Trophoblast cell (in vitro differentiated cells and primary cell): ENCODE measurements at regions not wholly inside any gene's neighbourhood (a gene's known extent, or its start where the extent isn't known, plus 50 kb on each side); places are given as distances from the start of the nearest gene placed in this dataset.

ENCODE experiments used
- DNase-seq, 2 donors: peaks; one replicate each; pipeline ENCODE4 v3.0.0-alpha.2; 2016
- H2AFZ ChIP-seq: 2 replicates; pipeline ENCODE4 v1.6.1; 2013; ENCODE audit warnings: low read length, moderate library complexity, mild to moderate bottlenecking; ENCODE audit not compliant: insufficient read depth, poor library complexity
- H2AK5ac ChIP-seq: 2 replicates; pipeline ENCODE4 v1.6.1; 2013; ENCODE audit warnings: mild to moderate bottlenecking, low read length
- H2BK120ac ChIP-seq: 2 replicates; pipeline ENCODE4 v1.6.1; 2013; ENCODE audit warnings: low read length, mild to moderate bottlenecking, moderate library complexity; ENCODE audit not compliant: insufficient read depth, poor library complexity
- H2BK12ac ChIP-seq: 2 replicates; pipeline ENCODE4 v1.6.1; 2013; ENCODE audit warnings: mild to moderate bottlenecking, low read length, moderate library complexity
- H2BK5ac ChIP-seq: 2 replicates; pipeline ENCODE4 v1.6.1; 2013; ENCODE audit warnings: low read length, low read depth, moderate library complexity, mild to moderate bottlenecking; ENCODE audit not compliant: poor library complexity
- H3K14ac ChIP-seq: 2 replicates; pipeline ENCODE4 v1.6.1; 2013; ENCODE audit warnings: mild to moderate bottlenecking, low read length
- H3K18ac ChIP-seq: 2 replicates; pipeline ENCODE4 v1.6.1; 2013; ENCODE audit warnings: mild to moderate bottlenecking, low read length
- H3K23ac ChIP-seq: 2 replicates; pipeline ENCODE4 v1.6.1; 2013; ENCODE audit warnings: low read length
- H3K27ac ChIP-seq: 2 replicates; pipeline ENCODE4 v1.5.1; 2013; ENCODE audit warnings: low read depth, mild to moderate bottlenecking, inconsistent platforms, low read length, moderate library complexity
- H3K27me3 ChIP-seq: 2 replicates; pipeline ENCODE4 v1.6.1; 2013; ENCODE audit warnings: inconsistent platforms, mild to moderate bottlenecking, low read length, moderate library complexity; ENCODE audit not compliant: insufficient read depth
- H3K36me3 ChIP-seq, 2 experiments: 1 replicate in 1 of 2; 2 replicates in 1 of 2; pipeline ENCODE4 v1.6.1; 2013; ENCODE audit warnings: low read length in 2 of 2, mild to moderate bottlenecking in 2 of 2, moderate library complexity in 1 of 2; ENCODE audit not compliant: insufficient read depth in 2 of 2, control insufficient read depth in 1 of 2
- H3K4ac ChIP-seq: 2 replicates; pipeline ENCODE4 v1.6.1; 2013; ENCODE audit warnings: low read depth, mild to moderate bottlenecking, low read length, moderate library complexity
- H3K4me1 ChIP-seq, 2 experiments: 1 replicate in 1 of 2; 2 replicates in 1 of 2; pipeline ENCODE4 v1.6.1; 2013; ENCODE audit warnings: low read length in 2 of 2, mild to moderate bottlenecking in 2 of 2, moderate library complexity in 1 of 2; ENCODE audit not compliant: insufficient read depth in 2 of 2, control insufficient read depth in 1 of 2
- H3K4me2 ChIP-seq: 2 replicates; pipeline ENCODE4 v1.6.1; 2013; ENCODE audit warnings: inconsistent platforms, mild to moderate bottlenecking, low read length, moderate library complexity
- H3K4me3 ChIP-seq: 2 replicates; pipeline ENCODE4 v1.5.1; 2013; ENCODE audit warnings: mild to moderate bottlenecking, low read depth, low read length, inconsistent platforms
- H3K79me1 ChIP-seq: one replicate; pipeline ENCODE4 v1.6.1; 2013; ENCODE audit warnings: low read length
- H3K79me2 ChIP-seq: 2 replicates; pipeline ENCODE4 v1.6.1; 2013; ENCODE audit warnings: low read length, mild to moderate bottlenecking; ENCODE audit not compliant: control insufficient read depth, insufficient read depth, poor library complexity
- H3K9ac ChIP-seq: 2 replicates; pipeline ENCODE4 v1.6.1; 2013; ENCODE audit warnings: mild to moderate bottlenecking, low read length
- H3K9me3 ChIP-seq: 2 replicates; pipeline ENCODE4 v1.6.1; 2013; ENCODE audit warnings: low read depth, mild to moderate bottlenecking, control low read depth, inconsistent platforms, low read length; ENCODE audit not compliant: insufficient read depth
- H4K12ac ChIP-seq: 2 replicates; pipeline ENCODE4 v1.6.1; 2013; ENCODE audit warnings: low read depth, mild to moderate bottlenecking, low read length, moderate library complexity
- H4K8ac ChIP-seq: 2 replicates; pipeline ENCODE4 v1.6.1; 2013; ENCODE audit warnings: low read depth, mild to moderate bottlenecking, low read length, moderate library complexity
- H4K91ac ChIP-seq: one replicate; pipeline ENCODE4 v1.6.1; 2013; ENCODE audit warnings: low read depth, mild to moderate bottlenecking, low read length, moderate library complexity
- WGBS: extraction: QIAGEN DNeasy Blood & Tissue Kit; methylation state at CpG from one replicate; pipeline ENCODE4 v1.1.7; 2013; ENCODE audit warnings: missing lambda C conversion rate; ENCODE audit not compliant: insufficient read length, insufficient coverage; ENCODE audit errors: extremely low coverage; 5-methylcytosine and 5-hydroxymethylcytosine counted together

- Histone ChIP-seq H3K79me2 (no peaks in the 10 kb centered on the region), H3K4me1 (peaks cover 6 to 9% of the 10 kb centered on the region in 2 experiments), H3K23ac (no peak overlapping the region), H4K91ac (no peak overlapping the region), H3K79me1 (peaks cover 8% of the 10 kb centered on the region), H3K9ac (no peak overlapping the region), H2BK120ac (no peak overlapping the region), H4K12ac (no peak overlapping the region), H3K18ac (no peak overlapping the region), H3K4ac (no peak overlapping the region), H3K4me2 (no peak overlapping the region), H3K36me3 (no peaks in the 10 kb centered on the region), H2BK5ac (no peak overlapping the region), H2BK12ac (peak overlapping the region; percentile 88), H3K27ac (no peak overlapping the region), H2AFZ (no peak overlapping the region), H4K8ac (no peak overlapping the region), H3K4me3 (no peak overlapping the region), H3K9me3 (no peaks in the 10 kb centered on the region), H2AK5ac (peak overlapping the region; percentile 7), H3K14ac (peak overlapping the region; percentile 53), H3K27me3 (no peaks in the 10 kb centered on the region)
- no peak for DNase-seq
- WGBS = no CpG with 5 or more reads among the region's 1 CpG
Observed at GRCh38 chr14:89042021-89042420, 217.6 kb downstream of the TTC8 start.

- H2AK5ac ChIP-seq = no peak overlapping the region
- no peak for DNase-seq
- H3K27me3 ChIP-seq = no peaks in the 10 kb centered on the region
- H3K4me1 ChIP-seq = no peaks in the 10 kb centered on the region
- H3K9ac ChIP-seq = no peak overlapping the region
- no peak overlapping the region for H4K91ac ChIP-seq
- H2AFZ ChIP-seq = no peak overlapping the region
- H3K4me3 ChIP-seq = no peak overlapping the region
- H3K79me1 ChIP-seq = no peaks in the 10 kb centered on the region
- H2BK12ac ChIP-seq = no peak overlapping the region
- no peak overlapping the region for H4K12ac ChIP-seq
- no peak overlapping the region for H3K18ac ChIP-seq
- no peaks in the 10 kb centered on the region for H3K9me3 ChIP-seq
- no peak overlapping the region for H3K4ac ChIP-seq
- no peaks in the 10 kb centered on the region for H3K36me3 ChIP-seq
- no CpG with 5 or more reads among the region's 5 CpGs for WGBS
- no peak overlapping the region for H2BK5ac ChIP-seq
- H3K14ac ChIP-seq = no peak overlapping the region
- H3K4me2 ChIP-seq = no peak overlapping the region
- no peak overlapping the region for H3K23ac ChIP-seq
- no peak overlapping the region for H4K8ac ChIP-seq
- H3K27ac ChIP-seq = no peak overlapping the region
- H2BK120ac ChIP-seq = no peak overlapping the region
- no peaks in the 10 kb centered on the region for H3K79me2 ChIP-seq
Observed at GRCh38 chr14:89053303-89053702, 228.9 kb downstream of the TTC8 start.

GRCh38 chr14:89056394-89056793 is 231.9 kb downstream of the TTC8 start:
- WGBS = no CpG with 5 or more reads among the region's 4 CpGs
- H2BK5ac ChIP-seq = no peak overlapping the region

GRCh38 chr14:89058697-89059096 is 234.2 kb downstream of the TTC8 start:
- no peak for DNase-seq
- H2AFZ ChIP-seq = no peak overlapping the region
- WGBS = no CpG with 5 or more reads among the region's 3 CpGs

More at GRCh38 chr14:89056394-89056793, 231.9 kb downstream of the TTC8 start:
- no peaks in the 10 kb centered on the region for H3K9me3 ChIP-seq
- H3K23ac ChIP-seq = no peak overlapping the region
- no peak overlapping the region for H2BK12ac ChIP-seq
- no peak overlapping the region for H2AK5ac ChIP-seq
- no peak for DNase-seq
- H3K14ac ChIP-seq = no peak overlapping the region
- no peak overlapping the region for H2BK120ac ChIP-seq
- no peaks in the 10 kb centered on the region for H3K36me3 ChIP-seq
- H3K4me2 ChIP-seq = no peak overlapping the region
- no peak overlapping the region for H4K91ac ChIP-seq
- no peak overlapping the region for H2AFZ ChIP-seq
- H3K9ac ChIP-seq = no peak overlapping the region
- no peaks in the 10 kb centered on the region for H3K79me1 ChIP-seq
- peaks cover 3 to 8% of the 10 kb centered on the region in 2 experiments for H3K4me1 ChIP-seq
- H3K79me2 ChIP-seq = no peaks in the 10 kb centered on the region
- no peak overlapping the region for H3K18ac ChIP-seq
- H3K4ac ChIP-seq = no peak overlapping the region
- H3K4me3 ChIP-seq = no peak overlapping the region
- no peaks in the 10 kb centered on the region for H3K27me3 ChIP-seq
- no peak overlapping the region for H4K8ac ChIP-seq
- no peak overlapping the region for H4K12ac ChIP-seq
- no peak overlapping the region for H3K27ac ChIP-seq

More at GRCh38 chr14:89058697-89059096, 234.2 kb downstream of the TTC8 start:
- no peak overlapping the region for H3K4ac ChIP-seq
- H4K91ac ChIP-seq = no peak overlapping the region
- H2BK120ac ChIP-seq = no peak overlapping the region
- H3K36me3 ChIP-seq = no peaks in the 10 kb centered on the region
- H3K27me3 ChIP-seq = no peaks in the 10 kb centered on the region
- no peak overlapping the region for H3K14ac ChIP-seq
- H3K9me3 ChIP-seq = peaks cover 4% of the 10 kb centered on the region
- H3K23ac ChIP-seq = no peak overlapping the region
- H3K27ac ChIP-seq = no peak overlapping the region
- H3K18ac ChIP-seq = no peak overlapping the region
- H3K4me1 ChIP-seq = peaks cover 9 to 16% of the 10 kb centered on the region in 2 experiments
- no peak overlapping the region for H2BK5ac ChIP-seq
- H3K9ac ChIP-seq = no peak overlapping the region
- no peak overlapping the region for H2BK12ac ChIP-seq
- H4K12ac ChIP-seq = no peak overlapping the region
- H4K8ac ChIP-seq = no peak overlapping the region
- no peak overlapping the region for H2AK5ac ChIP-seq
- no peak overlapping the region for H3K4me2 ChIP-seq
- H3K79me2 ChIP-seq = peaks cover 2% of the 10 kb centered on the region
- no peak overlapping the region for H3K4me3 ChIP-seq
- H3K79me1 ChIP-seq = peaks cover 13% of the 10 kb centered on the region
